Endothelial cell (in vitro differentiated cells): ENCODE measurements at regions not wholly inside any gene's neighbourhood (a gene's known extent, or its start where the extent isn't known, plus 50 kb on each side); places are given as distances from the start of the nearest gene placed in this dataset.

ENCODE experiments used
- DNase-seq: peaks from one replicate; pipeline ENCODE4 v3.0.0; 2021; ENCODE audit warnings: low spot score
- H3K27ac Mint-ChIP-seq: one replicate; pipeline ENCODE4 v1.8.0; 2021; ENCODE audit warnings: mixed read lengths, inconsistent platforms; ENCODE audit not compliant: unreplicated experiment
- H3K27me3 Mint-ChIP-seq: one replicate; pipeline ENCODE4 v1.8.0; 2021; ENCODE audit warnings: mild to moderate bottlenecking, moderate library complexity, mixed read lengths, inconsistent platforms; ENCODE audit not compliant: unreplicated experiment
- H3K36me3 Mint-ChIP-seq: one replicate; pipeline ENCODE4 v1.8.0; 2021; ENCODE audit warnings: mild to moderate bottlenecking, low read depth, mixed read lengths, inconsistent platforms; ENCODE audit not compliant: unreplicated experiment
- H3K4me1 Mint-ChIP-seq: one replicate; pipeline ENCODE4 v1.8.0; 2021; ENCODE audit warnings: mild to moderate bottlenecking, mixed read lengths, inconsistent platforms; ENCODE audit not compliant: unreplicated experiment
- H3K4me3 Mint-ChIP-seq: one replicate; pipeline ENCODE4 v1.8.0; 2021; ENCODE audit warnings: mild to moderate bottlenecking, mixed read lengths, inconsistent platforms; ENCODE audit not compliant: unreplicated experiment
- H3K9me3 Mint-ChIP-seq: one replicate; pipeline ENCODE4 v1.8.0; 2021; ENCODE audit warnings: mixed read lengths, inconsistent platforms; ENCODE audit not compliant: unreplicated experiment
- CTCF ChIP-seq: fragments of 200-600 bp; sonication (generic); IDR thresholded peaks from one replicate; pipeline ENCODE4 v1.5.0; 2021; ENCODE audit warnings: antibody characterized with exemption; ENCODE audit not compliant: unreplicated experiment

- DNase-seq: no peak
- H3K9me3 Mint-ChIP-seq: no peaks in the 10 kb centered on the region
- no peak overlapping the region for H3K4me3 Mint-ChIP-seq
- H3K36me3 Mint-ChIP-seq: no peaks in the 10 kb centered on the region
- H3K4me1 Mint-ChIP-seq: no peaks in the 10 kb centered on the region
- TF ChIP-seq CTCF: no peak
- no peak overlapping the region for H3K27ac Mint-ChIP-seq
- peaks cover 6% of the 10 kb centered on the region for H3K27me3 Mint-ChIP-seq
These were observed 544.5 kb upstream of the CDH11 start for GRCh38 chr16:65666132-65666941.

GRCh38 chr16:65665586-65665985 lies 543.7 kb upstream of the CDH11 start:
- TF ChIP-seq CTCF: no peak
- Mint-ChIP-seq H3K27ac (no peak overlapping the region), H3K36me3 (no peaks in the 10 kb centered on the region), H3K4me1 (no peaks in the 10 kb centered on the region), H3K27me3 (peaks cover 6% of the 10 kb centered on the region), H3K4me3 (no peak overlapping the region), H3K9me3 (no peaks in the 10 kb centered on the region)
- no peak for DNase-seq

- Mint-ChIP-seq H3K4me1 (peaks cover 4% of the 10 kb centered on the region), H3K27ac (no peak overlapping the region), H3K4me3 (no peak overlapping the region), H3K36me3 (no peaks in the 10 kb centered on the region), H3K27me3 (peaks cover 6% of the 10 kb centered on the region), H3K9me3 (no peaks in the 10 kb centered on the region)
- TF ChIP-seq CTCF: no peak
- DNase-seq: no peak
These were observed 541.9 kb upstream of the CDH11 start for GRCh38 chr16:65663774-65664173.

- Mint-ChIP-seq H3K36me3 (no peaks in the 10 kb centered on the region), H3K4me1 (peaks cover 8% of the 10 kb centered on the region), H3K4me3 (no peak overlapping the region), H3K27me3 (peaks cover 6% of the 10 kb centered on the region), H3K27ac (no peak overlapping the region), H3K9me3 (no peaks in the 10 kb centered on the region)
- TF ChIP-seq CTCF: no peak
- DNase-seq: no peak
These were observed 540.4 kb upstream of the CDH11 start for GRCh38 chr16:65662256-65662655.

GRCh38 chr16:65661558-65661957 lies 539.7 kb upstream of the CDH11 start:
- no peaks in the 10 kb centered on the region for H3K9me3 Mint-ChIP-seq
- H3K27ac Mint-ChIP-seq: no peak overlapping the region
- no peak for DNase-seq
- no peaks in the 10 kb centered on the region for H3K36me3 Mint-ChIP-seq
- no peak overlapping the region for H3K4me3 Mint-ChIP-seq
- no peak for TF ChIP-seq CTCF
- H3K27me3 Mint-ChIP-seq: peaks cover 6% of the 10 kb centered on the region
- peaks cover 8% of the 10 kb centered on the region for H3K4me1 Mint-ChIP-seq
